Smooth muscle cell of the brain vasculature (primary cell): ENCODE measurements at regions not wholly inside any gene's neighbourhood (a gene's known extent, or its start where the extent isn't known, plus 50 kb on each side); places are given as distances from the start of the nearest gene placed in this dataset.
A peak's percentile ranks its signal among the peaks of the same experiment; 100 is the strongest.

Experiments
- DNase-seq: peaks from one replicate; pipeline ENCODE4 v3.0.0-alpha.2; 2012; ENCODE audit warnings: low read depth, low spot score

DNA sequence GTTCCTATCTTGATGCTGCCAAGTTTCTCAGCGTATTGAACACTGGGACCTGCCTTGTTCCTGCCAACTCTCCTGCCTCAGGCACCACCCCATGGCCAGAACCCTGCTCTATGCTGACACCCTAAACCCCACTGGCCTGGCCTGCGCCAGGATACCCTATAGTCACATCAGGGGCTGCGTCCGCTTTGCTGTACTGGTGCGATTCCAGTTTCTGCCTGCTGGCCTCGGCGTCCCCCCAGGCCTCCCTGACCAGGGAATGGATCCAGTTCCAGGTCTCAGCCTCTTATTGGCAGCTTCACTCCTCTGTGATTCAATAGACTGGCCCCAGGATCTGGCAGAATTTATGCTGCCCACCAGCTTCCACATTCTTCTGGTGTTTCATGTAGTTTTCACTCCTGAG lies 55.0 kb downstream of the GPR6 start:
- DNase-seq = no peak

GRCh38 chr6:110033749-110034666 lies 55.9 kb downstream of the GPR6 start:
- no peak for DNase-seq

DNA sequence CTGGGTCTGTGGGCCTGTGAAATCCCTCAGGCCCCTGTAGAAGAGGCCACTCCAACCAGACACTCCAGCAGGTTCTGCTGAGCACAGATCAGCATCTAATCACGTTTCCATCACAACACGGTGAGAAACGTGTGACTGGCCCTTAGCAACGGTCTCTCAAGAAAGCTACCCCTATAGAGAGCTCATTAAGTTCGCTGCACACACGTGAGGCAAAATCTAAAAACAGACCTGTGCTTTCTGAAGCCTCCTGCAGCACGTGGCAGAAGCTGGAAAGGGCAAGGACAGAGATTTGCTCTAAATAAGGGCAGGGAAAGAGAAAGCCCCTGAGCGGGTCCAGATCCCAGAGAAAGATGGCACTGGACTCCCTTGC lies 56.5 kb downstream of the GPR6 start:
- DNase-seq = no peak

- no peak for DNase-seq
Measured at GRCh38 chr6:110035321-110035720, 57.2 kb downstream of the GPR6 start.

- DNase-seq = no peak
Measured at GRCh38 chr6:110036408-110037302, 58.5 kb downstream of the GPR6 start.

DNA sequence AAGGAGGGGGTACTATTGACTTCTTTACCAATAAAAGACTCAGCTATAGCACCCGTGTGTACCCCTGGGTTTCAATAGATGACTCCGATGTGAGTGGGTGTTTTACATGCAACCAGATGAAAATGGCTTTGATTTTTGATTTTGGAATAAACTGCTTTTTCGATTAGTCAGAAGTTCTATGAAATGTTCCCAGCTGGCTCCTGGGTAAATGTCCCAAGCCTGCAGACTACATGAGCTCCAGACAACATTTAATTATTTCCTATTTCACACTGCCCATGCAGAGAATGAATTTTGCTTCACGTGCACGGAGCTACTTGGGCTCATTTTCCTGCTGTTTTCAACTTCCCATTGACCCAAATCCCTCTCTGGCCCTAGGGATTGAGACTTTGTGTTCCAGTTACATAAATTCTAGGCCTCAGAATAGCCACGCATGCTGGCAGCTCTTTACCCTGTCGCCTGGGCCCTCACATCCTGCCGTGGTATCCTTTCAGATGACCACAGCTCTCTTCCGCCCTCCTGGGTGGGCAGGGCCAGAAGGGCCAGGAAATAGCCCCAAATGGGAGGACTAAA lies 59.7 kb downstream of the GPR6 start:
- no peak for DNase-seq

- DNase-seq = peak; percentile 73
Measured at GRCh38 chr6:110039364-110039980, 61.4 kb downstream of the GPR6 start.

- DNase-seq = no peak
Measured at GRCh38 chr6:110039981-110040383, 61.9 kb downstream of the GPR6 start.

GRCh38 chr6:110040716-110041115 lies 62.6 kb downstream of the GPR6 start:
- no peak for DNase-seq

GRCh38 chr6:110041126-110041525 lies 63.0 kb downstream of the GPR6 start:
- DNase-seq = no peak

DNA sequence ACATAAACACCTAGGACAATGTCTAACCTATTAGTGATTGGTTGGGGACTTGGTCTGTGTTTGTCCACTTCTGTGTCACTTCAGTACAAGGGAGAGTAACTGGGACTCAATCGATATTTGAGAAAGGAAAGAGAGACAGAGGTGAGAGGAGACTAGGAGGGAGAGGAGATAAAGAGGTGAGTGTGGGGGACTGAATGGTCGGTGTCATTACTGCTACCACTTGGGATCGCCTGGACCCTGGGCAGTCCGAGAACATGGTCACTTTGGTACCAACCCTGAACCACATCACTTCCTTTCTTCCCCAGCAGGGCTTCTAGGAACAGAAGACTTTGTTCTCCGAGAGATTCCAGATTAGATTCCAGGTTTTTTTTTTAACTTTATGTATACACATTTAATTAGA lies 63.7 kb downstream of the GPR6 start:
- DNase-seq = no peak

DNA sequence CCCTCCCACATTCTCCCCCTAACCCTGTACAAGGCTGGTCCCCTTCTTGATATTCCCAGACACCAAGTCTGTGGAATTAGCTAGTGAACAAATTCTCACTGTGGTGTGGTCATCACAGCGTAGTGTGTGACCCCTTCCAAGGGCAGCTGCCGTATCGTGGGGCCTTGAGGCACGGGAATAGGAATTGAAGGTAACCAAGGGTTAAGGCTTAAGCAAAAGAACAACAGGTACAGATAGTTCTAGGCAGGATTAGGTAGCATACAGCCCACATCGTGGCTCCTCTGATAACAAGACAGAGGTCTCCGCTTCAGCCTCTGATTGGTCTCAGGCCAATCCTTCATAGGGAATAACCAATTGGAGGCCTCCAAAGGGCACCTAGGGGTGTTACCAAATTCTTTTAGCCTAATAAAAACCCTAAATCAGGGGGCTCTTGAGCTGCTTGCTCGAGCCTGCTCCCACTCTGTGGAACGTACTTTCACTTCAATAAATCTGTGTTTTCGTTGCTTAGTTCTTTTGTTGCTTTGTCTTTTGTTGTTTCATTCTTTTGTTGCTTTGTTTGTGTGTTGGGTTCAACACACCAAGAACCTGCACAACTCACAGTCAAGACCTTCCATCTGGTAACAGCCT lies 64.7 kb downstream of the GPR6 start:
- DNase-seq = no peak

GRCh38 chr6:110043366-110043994 lies 65.4 kb downstream of the GPR6 start:
- no peak for DNase-seq

DNA sequence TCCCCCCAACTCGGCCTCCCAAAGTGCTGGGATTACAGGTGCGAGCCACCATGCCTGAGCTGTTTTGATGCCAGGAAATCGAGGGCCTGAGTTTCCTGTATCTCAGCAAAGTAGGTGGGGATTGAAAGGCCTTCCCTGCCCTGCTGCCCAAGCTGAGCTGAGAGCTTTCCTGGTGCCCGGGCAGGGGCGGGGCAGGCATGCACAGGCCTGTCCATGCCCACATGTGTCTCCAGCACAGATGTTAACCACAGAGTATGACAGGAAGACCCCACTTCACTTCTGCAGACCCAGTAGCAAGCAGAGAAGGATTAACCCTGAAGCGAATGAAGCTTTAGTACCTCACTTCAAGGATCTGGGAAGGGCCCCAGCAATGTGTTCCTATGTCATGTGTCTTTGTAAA lies 66.0 kb downstream of the GPR6 start:
- no peak for DNase-seq

- DNase-seq = no peak
Measured at GRCh38 chr6:110044622-110045021, 66.5 kb downstream of the GPR6 start.

- DNase-seq = no peak
Measured at GRCh38 chr6:110048221-110048875, 70.2 kb downstream of the GPR6 start.

DNA sequence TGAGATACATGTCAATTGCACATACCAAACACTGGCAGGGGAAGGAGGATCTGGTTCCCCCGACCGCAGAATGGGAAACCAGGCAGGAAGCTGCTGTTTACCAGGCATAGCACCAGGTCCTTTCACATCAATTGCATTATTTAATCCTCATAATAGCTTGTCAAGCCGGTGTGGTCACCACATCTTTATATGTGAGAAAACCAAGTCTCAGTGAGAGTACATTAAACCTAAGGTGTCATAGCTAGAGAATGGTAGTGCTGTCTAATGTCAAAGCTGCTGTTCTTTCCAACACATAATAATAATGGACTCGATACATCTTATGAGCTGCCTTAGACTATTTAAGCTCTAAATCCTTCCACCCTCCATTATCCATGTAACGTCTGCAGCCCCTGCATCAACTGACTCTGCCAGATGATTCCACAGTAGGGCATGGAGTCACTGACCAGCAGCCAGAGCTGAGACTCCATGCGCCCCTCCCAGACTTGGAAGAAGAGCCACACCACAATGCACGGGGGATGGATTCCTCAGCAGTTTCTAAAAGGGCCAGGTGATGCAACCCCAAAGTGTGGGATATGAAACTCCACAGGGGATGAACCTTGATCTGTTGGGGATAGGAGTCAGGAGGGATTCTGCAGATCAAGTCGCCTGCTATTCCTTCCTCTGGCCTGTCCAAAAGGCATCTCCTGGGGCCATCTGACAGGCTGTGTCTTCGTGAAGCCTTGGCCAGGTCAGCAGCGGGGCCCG lies 71.8 kb downstream of the GPR6 start:
- no peak for DNase-seq
